SJSA1 (cell line): ENCODE measurements at regions not wholly inside any gene's neighbourhood (a gene's known extent, or its start where the extent isn't known, plus 50 kb on each side); places are given as distances from the start of the nearest gene placed in this dataset.
A peak's percentile ranks its signal among the peaks of the same experiment; 100 is the strongest.

ENCODE experiments used
- DNase-seq, 2 experiments: peaks; one replicate each; pipeline ENCODE4 v3.0.0-alpha.2; 2015 to 2020; ENCODE audit warnings: low spot score in 2 of 2, low read depth in 1 of 2
- H3K27ac ChIP-seq: fragments of 250-450 bp; sonication (Bioruptor Pico); 2 replicates; pipeline ENCODE4 v1.5.1; 2020; ENCODE audit warnings: mild to moderate bottlenecking, moderate library complexity
- H3K27me3 ChIP-seq: fragments of 250-450 bp; sonication (Bioruptor Pico); replicated peaks from 2 replicates; pipeline ENCODE4 v1.5.1; 2020; ENCODE audit warnings: mild to moderate bottlenecking, moderate library complexity
- H3K36me3 ChIP-seq: fragments of 250-450 bp; sonication (Bioruptor Pico); 2 replicates; pipeline ENCODE4 v1.5.1; 2020; ENCODE audit warnings: mild to moderate bottlenecking
- H3K4me1 ChIP-seq: fragments of 250-450 bp; sonication (Bioruptor Pico); replicated peaks from 2 replicates; pipeline ENCODE4 v1.6.1; 2021; ENCODE audit warnings: mild to moderate bottlenecking
- H3K4me3 ChIP-seq: fragments of 250-450 bp; sonication (Bioruptor Pico); 2 replicates; pipeline ENCODE4 v1.5.1; 2020; ENCODE audit warnings: mild to moderate bottlenecking
- H3K9me3 ChIP-seq: fragments of 250-450 bp; sonication (Bioruptor Pico); replicated peaks from 2 replicates; pipeline ENCODE4 v1.5.1; 2020; ENCODE audit warnings: mild to moderate bottlenecking

- H3K9me3 ChIP-seq, result peaks cover 3% of the 10 kb centered on the region; the same call in 1 of the 2 replicates
- no peak overlapping the region for H3K27ac ChIP-seq
- H3K27me3 ChIP-seq, result no peaks in the 10 kb centered on the region
- H3K4me1 ChIP-seq, result no peaks in the 10 kb centered on the region
- H3K4me3 ChIP-seq, result no peak overlapping the region
- DNase-seq, result no peak
- no peaks in the 10 kb centered on the region for H3K36me3 ChIP-seq
Measured at GRCh38 chr7:153385502-153385901, 626.0 kb downstream of the ACTR3B start.

GRCh38 chr7:153386556-153386955 lies 627.0 kb downstream of the ACTR3B start:
- Histone ChIP-seq H3K9me3 (peaks cover 3% of the 10 kb centered on the region; the same call in 1 of the 2 replicates), H3K36me3 (no peaks in the 10 kb centered on the region), H3K4me3 (no peak overlapping the region), H3K27ac (no peak overlapping the region), H3K27me3 (no peaks in the 10 kb centered on the region), H3K4me1 (no peaks in the 10 kb centered on the region)
- DNase-seq, result peak in 1 of 2 experiments; percentile 2

- H3K4me1 ChIP-seq, result no peaks in the 10 kb centered on the region
- no peak for DNase-seq
- H3K9me3 ChIP-seq, result peaks cover 3% of the 10 kb centered on the region; the same call in 1 of the 2 replicates
- no peaks in the 10 kb centered on the region for H3K27me3 ChIP-seq
- H3K4me3 ChIP-seq, result no peak overlapping the region
- no peaks in the 10 kb centered on the region for H3K36me3 ChIP-seq
- H3K27ac ChIP-seq, result no peak overlapping the region
Measured at GRCh38 chr7:153388611-153389010, 629.1 kb downstream of the ACTR3B start.

GRCh38 chr7:153389261-153389660 lies 629.7 kb downstream of the ACTR3B start:
- no peaks in the 10 kb centered on the region for H3K4me1 ChIP-seq
- H3K9me3 ChIP-seq, result peaks cover 3% of the 10 kb centered on the region; the same call in 1 of the 2 replicates
- H3K27ac ChIP-seq, result no peak overlapping the region
- H3K27me3 ChIP-seq, result no peaks in the 10 kb centered on the region
- no peak overlapping the region for H3K4me3 ChIP-seq
- no peak for DNase-seq
- no peaks in the 10 kb centered on the region for H3K36me3 ChIP-seq

GRCh38 chr7:153390955-153391354 lies 631.4 kb downstream of the ACTR3B start:
- H3K36me3 ChIP-seq, result no peaks in the 10 kb centered on the region
- H3K9me3 ChIP-seq, result peaks cover 3% of the 10 kb centered on the region; the same call in 1 of the 2 replicates
- no peaks in the 10 kb centered on the region for H3K4me1 ChIP-seq
- H3K27ac ChIP-seq, result no peak overlapping the region
- H3K4me3 ChIP-seq, result no peak overlapping the region
- DNase-seq, result no peak
- H3K27me3 ChIP-seq, result no peaks in the 10 kb centered on the region

- DNase-seq, result no peak
- no peak overlapping the region for H3K4me3 ChIP-seq
- no peak overlapping the region for H3K27ac ChIP-seq
- no peaks in the 10 kb centered on the region for H3K27me3 ChIP-seq
- no peaks in the 10 kb centered on the region for H3K36me3 ChIP-seq
- no peaks in the 10 kb centered on the region for H3K4me1 ChIP-seq
- H3K9me3 ChIP-seq, result no peaks in the 10 kb centered on the region; the same call in 1 of the 2 replicates
Measured at GRCh38 chr7:153392726-153393125, 633.2 kb downstream of the ACTR3B start.

- Histone ChIP-seq H3K9me3 (peaks cover under 1% of the 10 kb centered on the region; the same call in 1 of the 2 replicates), H3K27me3 (no peaks in the 10 kb centered on the region), H3K36me3 (no peaks in the 10 kb centered on the region), H3K4me1 (no peaks in the 10 kb centered on the region), H3K27ac (no peak overlapping the region), H3K4me3 (no peak overlapping the region)
- DNase-seq, result no peak
Measured at GRCh38 chr7:153393666-153394065, 634.1 kb downstream of the ACTR3B start.

GRCh38 chr7:153396475-153396874 lies 636.9 kb downstream of the ACTR3B start:
- Histone ChIP-seq H3K9me3 (peaks cover 3% of the 10 kb centered on the region; the same call in 1 of the 2 replicates), H3K36me3 (no peaks in the 10 kb centered on the region), H3K4me3 (no peak overlapping the region), H3K27ac (no peak overlapping the region), H3K4me1 (no peaks in the 10 kb centered on the region), H3K27me3 (no peaks in the 10 kb centered on the region)
- no peak for DNase-seq

- Histone ChIP-seq H3K27me3 (no peaks in the 10 kb centered on the region), H3K27ac (no peak overlapping the region), H3K9me3 (peaks cover 3% of the 10 kb centered on the region; the same call in 1 of the 2 replicates), H3K36me3 (no peaks in the 10 kb centered on the region), H3K4me1 (no peaks in the 10 kb centered on the region), H3K4me3 (no peak overlapping the region)
- no peak for DNase-seq
Measured at GRCh38 chr7:153397459-153397858, 637.9 kb downstream of the ACTR3B start.

GRCh38 chr7:153397906-153398305 lies 638.4 kb downstream of the ACTR3B start:
- H3K27me3 ChIP-seq, result no peaks in the 10 kb centered on the region
- no peak overlapping the region for H3K4me3 ChIP-seq
- no peaks in the 10 kb centered on the region for H3K36me3 ChIP-seq
- DNase-seq, result no peak
- peaks cover 3% of the 10 kb centered on the region; the same call in 1 of the 2 replicates for H3K9me3 ChIP-seq
- no peak overlapping the region for H3K27ac ChIP-seq
- H3K4me1 ChIP-seq, result no peaks in the 10 kb centered on the region

GRCh38 chr7:153398370-153398769 lies 638.8 kb downstream of the ACTR3B start:
- Histone ChIP-seq H3K4me3 (no peak overlapping the region), H3K4me1 (no peaks in the 10 kb centered on the region), H3K27me3 (no peaks in the 10 kb centered on the region), H3K36me3 (no peaks in the 10 kb centered on the region), H3K9me3 (peaks cover 3% of the 10 kb centered on the region; the same call in 1 of the 2 replicates), H3K27ac (no peak overlapping the region)
- no peak for DNase-seq

GRCh38 chr7:153398789-153399553 lies 639.4 kb downstream of the ACTR3B start:
- H3K27ac ChIP-seq, result no peak overlapping the region
- H3K36me3 ChIP-seq, result no peaks in the 10 kb centered on the region
- H3K9me3 ChIP-seq, result 0 out of 2 replicates have a peak, but pooled peaks cover 3% of the 10 kb centered on the region
- H3K4me3 ChIP-seq, result no peak overlapping the region
- no peak for DNase-seq
- no peaks in the 10 kb centered on the region for H3K4me1 ChIP-seq
- H3K27me3 ChIP-seq, result no peaks in the 10 kb centered on the region

- no peak for DNase-seq
Measured at GRCh38 chr7:153399554-153399940, 640.0 kb downstream of the ACTR3B start.

GRCh38 chr7:153400735-153401593 lies 641.4 kb downstream of the ACTR3B start:
- no peak for DNase-seq
- Histone ChIP-seq H3K27me3 (no peaks in the 10 kb centered on the region), H3K27ac (no peak overlapping the region), H3K4me1 (no peaks in the 10 kb centered on the region), H3K4me3 (no peak overlapping the region), H3K36me3 (no peaks in the 10 kb centered on the region), H3K9me3 (0 out of 2 replicates have a peak, but pooled peaks cover 7% of the 10 kb centered on the region)

More at GRCh38 chr7:153399554-153399940, 640.0 kb downstream of the ACTR3B start:
- Histone ChIP-seq H3K9me3 (0 out of 2 replicates have a peak, but pooled peaks cover 7% of the 10 kb centered on the region), H3K4me3 (no peak overlapping the region), H3K27ac (no peak overlapping the region), H3K4me1 (no peaks in the 10 kb centered on the region), H3K36me3 (no peaks in the 10 kb centered on the region), H3K27me3 (no peaks in the 10 kb centered on the region)
